SU-DHL-6 (cell line): ENCODE measurements at regions not wholly inside any gene's neighbourhood (a gene's known extent, or its start where the extent isn't known, plus 50 kb on each side); places are given as distances from the start of the nearest gene placed in this dataset.

Source experiments
- CTCF ChIP-seq: fragments of 200-600 bp; sonication (generic); IDR thresholded peaks from one replicate; pipeline ENCODE4 v1.5.1; 2017; ENCODE audit warnings: antibody characterized with exemption, mild to moderate bottlenecking, low read length, moderate library complexity; ENCODE audit not compliant: insufficient read depth, poor library complexity, severe bottlenecking
- EZH2phosphoT487 ChIP-seq: fragments of 200-600 bp; sonication (generic), shearing (Covaris generic); conservative IDR thresholded peaks from 2 replicates; pipeline ENCODE4 v1.6.1; 2018; ENCODE audit warnings: mild to moderate bottlenecking, antibody characterized with exemption, low read length, moderate library complexity, mixed read lengths

- TF ChIP-seq CTCF (no peak), EZH2phosphoT487 (no peak)
These were observed 163.8 kb upstream of the SLC28A3 start for GRCh38 chr9:84504360-84504759.
